K562 (cell line): ENCODE measurements at regions not wholly inside any gene's neighbourhood (a gene's known extent, or its start where the extent isn't known, plus 50 kb on each side); places are given as distances from the start of the nearest gene placed in this dataset.

Source experiments
- GABPB2 ChIP-seq: fragments of 250-450 bp; sonication (Bioruptor Pico); conservative IDR thresholded peaks from 2 replicates; pipeline ENCODE4 v1.5.1; 2021; ENCODE audit warnings: mild to moderate bottlenecking
- HSF4 ChIP-seq: fragments of 250-450 bp; sonication (Bioruptor Pico); IDR thresholded peaks from 2 replicates; pipeline ENCODE4 v2.1.2; 2022; ENCODE audit warnings: mild to moderate bottlenecking, moderate library complexity, borderline replicate concordance
- PHB ChIP-seq: fragments of 250-450 bp; sonication (Bioruptor Pico); IDR thresholded peaks from 2 replicates; pipeline ENCODE4 v1.5.0; 2021
- RAD21 ChIP-seq, 2 experiments: fragments of 250-450 bp in 1 of 2; fragments of 450-650 bp in 1 of 2; sonication (Bioruptor Pico) in 1 of 2; formaldehyde crosslinking in 1 of 2; IDR thresholded peaks in 1 of 2; conservative IDR thresholded peaks in 1 of 2; 2 replicates each; pipeline versions ENCODE4 v1.4.0 to v1.8.0; 2020 to 2022; ENCODE audit warnings: mild to moderate bottlenecking in 2 of 2, moderate library complexity in 1 of 2
- ZBTB7A ChIP-seq: IDR thresholded peaks from 2 replicates; pipeline ENCODE4 v1.6.1; 2011; ENCODE audit warnings: low read depth, mild to moderate bottlenecking, low read length, moderate library complexity, borderline replicate concordance; ENCODE audit not compliant: control insufficient read depth
- TF ChIP-seq, protein P1 (sequence below): fragments of 150-350 bp; conservative IDR thresholded peaks from 2 replicates; pipeline ENCODE4 v1.6.1; 2014; ENCODE audit warnings: low read length
- TF ChIP-seq, protein P2 (sequence below): IDR thresholded peaks from 3 replicates; pipeline ENCODE4 v1.6.1; 2011; ENCODE audit warnings: borderline replicate concordance, mild to moderate bottlenecking; ENCODE audit not compliant: insufficient read length, insufficient read depth

DNA sequence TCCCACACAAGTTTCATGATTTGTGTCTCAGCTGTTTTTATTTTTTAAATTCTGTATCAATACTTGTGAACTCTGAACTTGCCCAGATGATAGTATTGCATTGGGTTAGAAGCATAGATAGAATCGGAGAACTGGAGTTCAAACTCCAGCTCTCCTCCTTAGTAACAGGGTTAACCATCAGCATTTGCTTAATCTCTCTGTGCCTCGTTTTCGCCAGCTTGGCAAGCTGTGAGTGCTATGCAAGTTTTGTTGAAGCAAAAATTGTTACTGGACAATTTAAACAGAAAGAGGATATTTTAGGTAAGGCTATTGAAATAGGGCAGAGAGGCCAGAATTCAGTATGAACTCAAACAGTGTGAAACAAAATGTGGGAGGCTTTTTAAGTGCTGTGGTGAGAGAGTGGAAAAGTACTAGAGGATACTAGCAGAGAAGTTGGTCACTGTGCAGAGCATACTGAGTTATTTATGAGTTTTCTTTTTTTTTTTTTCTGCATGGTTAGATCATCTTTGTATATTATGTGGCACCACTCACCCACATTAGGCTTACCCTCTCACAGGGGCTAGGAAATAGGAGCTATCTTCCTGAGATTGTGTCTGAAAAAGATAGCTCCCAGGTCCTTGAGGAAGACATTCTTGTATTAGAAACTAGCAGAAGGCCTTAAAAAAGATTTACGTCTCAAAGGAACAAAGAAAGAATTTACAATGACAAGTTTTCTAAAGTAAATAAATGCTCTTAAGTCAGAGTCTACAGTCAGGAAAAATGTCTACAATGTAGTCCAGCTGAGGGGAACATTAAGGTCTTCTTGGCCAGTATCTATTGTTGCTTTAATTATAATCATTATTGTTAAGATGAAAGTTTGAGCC, 1126.6 kb downstream of the FAT4 start (continued):
- TF ChIP-seq, protein P1, sequence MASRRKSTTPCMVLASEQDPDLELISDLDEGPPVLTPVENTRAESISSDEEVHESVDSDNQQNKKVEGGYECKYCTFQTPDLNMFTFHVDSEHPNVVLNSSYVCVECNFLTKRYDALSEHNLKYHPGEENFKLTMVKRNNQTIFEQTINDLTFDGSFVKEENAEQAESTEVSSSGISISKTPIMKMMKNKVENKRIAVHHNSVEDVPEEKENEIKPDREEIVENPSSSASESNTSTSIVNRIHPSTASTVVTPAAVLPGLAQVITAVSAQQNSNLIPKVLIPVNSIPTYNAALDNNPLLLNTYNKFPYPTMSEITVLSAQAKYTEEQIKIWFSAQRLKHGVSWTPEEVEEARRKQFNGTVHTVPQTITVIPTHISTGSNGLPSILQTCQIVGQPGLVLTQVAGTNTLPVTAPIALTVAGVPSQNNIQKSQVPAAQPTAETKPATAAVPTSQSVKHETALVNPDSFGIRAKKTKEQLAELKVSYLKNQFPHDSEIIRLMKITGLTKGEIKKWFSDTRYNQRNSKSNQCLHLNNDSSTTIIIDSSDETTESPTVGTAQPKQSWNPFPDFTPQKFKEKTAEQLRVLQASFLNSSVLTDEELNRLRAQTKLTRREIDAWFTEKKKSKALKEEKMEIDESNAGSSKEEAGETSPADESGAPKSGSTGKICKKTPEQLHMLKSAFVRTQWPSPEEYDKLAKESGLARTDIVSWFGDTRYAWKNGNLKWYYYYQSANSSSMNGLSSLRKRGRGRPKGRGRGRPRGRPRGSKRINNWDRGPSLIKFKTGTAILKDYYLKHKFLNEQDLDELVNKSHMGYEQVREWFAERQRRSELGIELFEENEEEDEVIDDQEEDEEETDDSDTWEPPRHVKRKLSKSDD: no peak
- TF ChIP-seq PHB (CRISPR knock-in tag) (no peak), RAD21 (CRISPR knock-in tag; conservative IDR thresholded peaks at IDR 0.05 in 1 of 2, IDR thresholded peaks at IDR 0.05 in 1 of 2) (no peak), ZBTB7A (no peak), HSF4 (no peak), GABPB2 (CRISPR knock-in tag) (no peak)
- TF ChIP-seq, protein P2, sequence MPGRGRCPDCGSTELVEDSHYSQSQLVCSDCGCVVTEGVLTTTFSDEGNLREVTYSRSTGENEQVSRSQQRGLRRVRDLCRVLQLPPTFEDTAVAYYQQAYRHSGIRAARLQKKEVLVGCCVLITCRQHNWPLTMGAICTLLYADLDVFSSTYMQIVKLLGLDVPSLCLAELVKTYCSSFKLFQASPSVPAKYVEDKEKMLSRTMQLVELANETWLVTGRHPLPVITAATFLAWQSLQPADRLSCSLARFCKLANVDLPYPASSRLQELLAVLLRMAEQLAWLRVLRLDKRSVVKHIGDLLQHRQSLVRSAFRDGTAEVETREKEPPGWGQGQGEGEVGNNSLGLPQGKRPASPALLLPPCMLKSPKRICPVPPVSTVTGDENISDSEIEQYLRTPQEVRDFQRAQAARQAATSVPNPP: no peak
- TF ChIP-seq, all 486 proteins: peak for 0
